NCI-H446 (cell line): ENCODE measurements at regions not wholly inside any gene's neighbourhood (a gene's known extent, or its start where the extent isn't known, plus 50 kb on each side); places are given as distances from the start of the nearest gene placed in this dataset.
"Not testable (repeated sequence)": the region's sequence is repeated elsewhere in the genome, so short reads cannot be mapped to it uniquely, and the experiment has no call there.

ENCODE experiments used
- DNase-seq, 2 experiments: peaks; one replicate each; lab custom pipeline; 2025; lab: John Stamatoyannopoulos, UW

DNA sequence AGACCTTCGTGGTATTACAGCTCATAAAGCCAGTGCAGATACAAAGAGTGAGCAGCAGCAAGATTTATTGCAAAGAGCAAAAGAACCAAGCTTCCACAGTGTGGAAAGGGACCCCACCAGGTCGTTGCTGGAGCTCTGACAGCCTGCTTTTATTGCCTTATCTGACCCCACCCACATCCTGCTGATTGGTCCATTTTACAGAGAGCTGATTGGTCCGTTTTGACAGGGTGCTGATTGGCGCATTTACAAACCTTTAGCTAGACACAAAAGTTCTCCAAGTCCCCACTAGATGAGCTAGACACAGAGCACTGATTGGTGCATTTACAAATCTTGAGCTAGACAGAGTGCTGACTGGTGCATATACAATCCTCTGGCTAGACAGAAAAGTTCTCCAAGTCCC is 74.9 kb upstream of the ATP5MC3 start:
- not testable (repeated sequence) for DNase-seq

DNA sequence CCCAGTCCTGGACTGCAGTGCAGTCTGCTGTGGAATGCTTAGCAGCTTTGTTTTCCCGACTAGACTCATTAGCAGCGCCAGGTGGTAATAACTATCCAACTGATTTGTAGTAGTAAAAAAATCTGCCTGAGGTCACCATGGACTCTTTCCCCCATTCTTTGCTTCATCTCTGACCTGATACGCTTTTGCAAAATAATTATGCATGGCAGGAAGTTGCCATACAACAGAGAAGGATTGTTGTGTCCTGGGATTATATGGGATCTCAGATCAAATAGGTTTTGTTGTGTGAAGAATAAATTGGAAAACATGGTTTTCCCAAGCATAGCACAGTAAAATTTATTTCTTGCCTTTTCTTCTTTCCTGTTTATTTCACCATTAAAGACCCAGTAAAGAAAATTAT is 72.4 kb upstream of the ATP5MC3 start:
- DNase-seq, result no peak

DNA sequence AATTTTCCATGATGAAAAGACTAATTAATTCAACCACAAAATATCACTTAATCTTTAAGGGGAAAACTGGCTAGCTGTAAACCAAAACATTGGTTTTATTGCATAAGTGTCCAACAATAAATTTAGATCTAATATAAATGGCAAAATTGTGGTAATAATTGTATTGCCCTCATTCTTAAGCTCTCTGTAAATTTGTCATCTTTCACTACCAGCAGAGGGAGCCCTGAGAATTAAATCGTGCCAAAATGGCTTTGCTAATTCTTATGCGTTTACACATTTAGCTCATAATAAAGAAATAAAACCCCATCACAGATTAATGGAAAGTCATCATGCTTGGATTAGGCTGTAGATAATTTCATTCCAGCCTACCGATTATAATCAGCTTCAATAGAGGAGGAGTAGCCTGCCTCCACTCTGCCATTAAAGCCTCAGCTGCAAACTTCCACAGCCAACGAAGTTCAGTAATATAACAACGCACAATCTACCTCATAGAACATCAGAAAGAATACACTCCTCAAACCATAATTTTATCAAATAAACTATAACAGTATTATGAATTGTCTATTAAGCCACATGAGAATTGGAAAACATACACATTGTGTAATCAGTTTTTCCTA is 70.0 kb upstream of the ATP5MC3 start:
- peak; percentile 30 to 37 for DNase-seq

DNA sequence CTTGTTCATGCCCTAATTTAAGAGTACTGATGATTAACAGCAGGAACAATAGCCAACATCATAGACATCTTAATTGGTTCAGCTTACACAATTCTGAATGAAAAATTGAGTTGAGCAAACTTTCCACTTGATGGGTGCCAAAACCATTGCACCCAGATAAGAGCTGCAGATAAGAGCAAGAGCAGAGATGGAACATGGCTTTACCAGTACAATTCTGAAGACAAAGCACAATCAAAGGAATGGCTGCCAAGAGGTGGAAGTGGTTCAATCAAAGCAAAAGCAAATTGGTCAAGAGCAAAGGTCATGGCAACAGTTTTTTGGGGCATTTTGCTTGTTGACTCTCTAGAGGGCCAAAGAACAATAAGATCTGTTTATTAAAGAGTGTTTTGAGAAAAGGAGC is 65.6 kb upstream of the ATP5MC3 start:
- DNase-seq, result no peak

DNA sequence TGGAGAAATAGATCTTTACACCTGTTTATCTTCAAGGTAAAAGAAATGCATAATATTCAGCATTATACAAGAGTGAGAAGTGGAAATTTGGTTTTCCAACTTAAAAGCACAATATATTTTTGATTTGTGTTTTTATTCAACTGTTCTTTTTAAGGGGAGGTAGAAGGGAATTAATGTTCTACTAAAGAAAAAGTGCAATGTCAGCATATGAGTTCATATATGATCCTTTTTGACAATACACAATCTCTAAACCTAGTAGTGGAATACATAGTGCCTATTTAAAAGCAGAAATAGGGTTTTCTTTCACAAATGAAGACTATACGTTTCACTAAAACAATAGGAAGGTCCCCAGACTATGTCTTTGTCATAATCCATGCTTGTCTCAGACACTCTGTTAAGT is 63.2 kb upstream of the ATP5MC3 start:
- no peak for DNase-seq

DNA sequence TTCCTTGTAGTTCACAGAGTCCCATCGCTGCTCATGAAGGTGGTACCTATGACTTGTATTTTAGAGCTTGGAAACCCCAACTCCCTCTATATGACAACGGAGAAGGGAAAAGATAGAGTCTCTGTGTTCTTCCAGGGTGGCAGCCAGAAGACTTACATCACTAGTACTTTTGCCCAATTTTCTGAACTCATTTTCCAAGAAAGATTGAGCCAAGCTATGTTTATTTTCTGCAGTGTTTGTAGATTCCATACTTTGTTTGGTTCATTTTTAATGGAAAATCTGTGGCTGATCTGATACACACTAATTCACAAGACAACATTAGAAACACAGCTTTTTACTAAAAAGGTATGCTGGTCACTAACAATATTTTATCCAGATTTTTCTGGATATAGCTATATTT is 60.2 kb upstream of the ATP5MC3 start:
- no peak for DNase-seq

DNA sequence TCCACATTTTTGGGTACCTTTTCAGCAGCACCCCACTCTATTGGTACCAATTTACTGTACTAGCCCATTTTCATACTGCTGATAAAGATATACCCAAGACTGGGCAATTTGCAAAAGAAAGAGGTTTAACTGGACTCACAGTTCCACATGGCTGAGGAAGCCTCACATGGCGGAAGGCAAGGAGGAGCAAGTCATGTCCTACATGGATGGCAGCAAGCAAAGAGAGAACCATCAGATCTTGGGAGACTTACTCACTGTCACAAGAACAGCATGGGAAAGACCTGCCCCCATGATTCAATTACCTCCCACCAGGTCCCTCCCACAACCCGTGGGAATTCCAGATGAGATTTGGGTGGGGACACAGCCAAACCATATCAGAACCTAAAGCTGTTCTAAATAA is 58.5 kb upstream of the ATP5MC3 start:
- DNase-seq, result not testable (repeated sequence)

DNA sequence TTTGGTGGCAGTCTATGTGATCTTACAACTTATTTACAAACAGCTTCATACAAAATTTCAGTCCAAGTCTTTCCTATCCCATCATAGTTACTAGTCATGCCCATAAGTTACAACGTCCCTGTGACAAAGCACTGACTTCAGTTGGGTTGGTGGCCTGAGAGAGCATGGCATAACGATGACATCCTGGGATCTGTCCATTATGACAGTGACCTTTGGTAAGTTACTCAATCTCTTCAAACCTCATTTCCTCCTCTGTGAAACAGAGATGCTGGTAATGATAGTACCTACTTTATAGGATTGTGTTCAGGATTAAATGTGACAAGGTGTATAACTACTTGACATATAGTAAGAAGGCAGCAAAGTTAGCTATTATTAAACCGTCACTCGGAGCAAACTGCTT is 55.4 kb upstream of the ATP5MC3 start:
- DNase-seq, result no peak

DNA sequence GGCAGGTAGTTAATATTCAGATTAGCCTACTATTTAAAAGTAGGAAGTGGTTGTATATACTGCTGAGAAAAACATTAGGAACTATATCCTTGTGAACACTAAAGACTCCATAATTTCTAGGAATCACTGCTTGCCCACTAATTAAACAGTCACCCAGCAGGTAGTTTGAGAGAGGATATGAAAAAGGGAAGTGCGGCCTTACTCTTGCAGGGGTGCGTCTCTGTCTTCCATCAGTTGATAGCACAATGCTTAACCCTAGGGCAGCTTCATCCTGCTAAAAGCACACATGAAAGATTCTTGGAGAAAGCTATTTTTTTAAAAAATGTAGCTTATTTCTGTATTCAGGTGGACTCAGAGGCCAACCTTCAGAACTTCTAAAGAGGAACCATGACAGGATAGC is 53.1 kb upstream of the ATP5MC3 start:
- DNase-seq, result no peak

DNA sequence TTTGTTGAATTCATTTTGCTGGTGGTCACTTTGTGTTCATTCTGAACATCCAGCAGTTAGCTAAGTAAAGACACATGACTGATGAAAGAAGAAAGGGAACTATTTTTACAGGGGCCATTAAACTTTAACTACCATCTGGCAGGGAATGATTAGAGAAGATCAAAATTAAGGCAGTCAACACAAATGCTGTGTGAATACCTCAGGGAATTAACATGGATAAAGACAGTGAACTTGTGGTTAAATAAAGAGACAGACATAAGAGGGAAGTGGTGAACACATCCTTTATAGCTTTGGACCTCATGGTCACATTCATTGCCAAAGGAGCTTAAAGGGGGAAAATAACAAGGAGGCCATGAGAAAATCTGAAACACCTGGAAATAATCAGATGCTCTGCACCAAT is 52.6 kb upstream of the ATP5MC3 start:
- DNase-seq, result no peak

DNA sequence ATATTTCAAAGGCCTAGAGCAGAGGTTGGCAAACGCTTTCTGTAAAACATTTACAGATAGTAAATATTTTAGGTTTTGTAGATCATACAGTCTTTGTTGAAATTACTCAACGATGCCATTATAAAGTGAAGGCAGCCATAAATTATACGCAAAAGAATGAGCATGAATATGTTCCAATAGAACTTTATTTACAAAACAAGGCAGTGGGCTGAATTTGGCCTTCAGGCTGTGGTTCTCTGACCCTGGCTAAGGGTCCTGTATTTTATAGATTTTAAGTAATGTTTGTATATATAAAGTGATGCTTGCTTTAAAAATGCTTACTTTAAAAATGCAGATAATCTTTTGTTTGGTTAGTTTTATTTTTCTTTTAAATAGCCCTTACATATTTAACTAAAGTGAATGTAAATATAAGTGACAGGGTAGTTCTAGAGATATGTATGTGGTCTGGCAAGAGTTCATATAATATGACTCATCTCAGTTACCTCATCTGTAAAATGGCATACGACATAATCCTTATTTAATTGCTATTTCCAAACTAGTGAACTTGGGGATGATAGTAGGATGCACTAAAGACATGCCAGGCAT is 51.7 kb upstream of the ATP5MC3 start:
- DNase-seq, result no peak
